ENCODE measurements at regions not wholly inside any gene's neighbourhood (a gene's known extent, or its start where the extent isn't known, plus 50 kb on each side); places are given as distances from the start of the nearest gene placed in this dataset.

- POLR2A ChIA-PET: no interaction called here
- no peak for DNase-seq (ENCODE audit: extremely low spot score)
- TF ChIP-seq ZNF384 (IDR thresholded peaks at IDR 0.05) (no peak), SUZ12 (IDR thresholded peaks at IDR 0.05) (no peak), FOXK2 (IDR thresholded peaks at IDR 0.05) (no peak), ARNT (IDR thresholded peaks at IDR 0.05) (no peak), FOXM1 (IDR thresholded peaks at IDR 0.05; ENCODE audit: borderline replicate concordance) (no peak), PKNOX1 (IDR thresholded peaks at IDR 0.05) (no peak), CTBP1 (IDR thresholded peaks at IDR 0.05; ENCODE audit: borderline replicate concordance) (no peak), HDGF (IDR thresholded peaks at IDR 0.05; ENCODE audit: borderline replicate concordance) (no peak), SP1 (IDR thresholded peaks at IDR 0.05) (no peak), TARDBP (IDR thresholded peaks at IDR 0.05) (no peak), ELF4 (IDR thresholded peaks at IDR 0.05) (no peak), NFRKB (IDR thresholded peaks at IDR 0.05) (no peak), FOXA1 (IDR thresholded peaks at IDR 0.05) (no peak), BHLHE40 (IDR thresholded peaks at IDR 0.05; ENCODE audit: borderline replicate concordance) (no peak), L3MBTL2 (conservative IDR thresholded peaks at IDR 0.05) (no peak), LEF1 (IDR thresholded peaks at IDR 0.05; ENCODE audit: borderline replicate concordance) (no peak)
- CTCF ChIA-PET: no interaction called here
These were observed 391.8 kb upstream of the SULF2 start for GRCh38 chr20:48177058-48177457.

DNA sequence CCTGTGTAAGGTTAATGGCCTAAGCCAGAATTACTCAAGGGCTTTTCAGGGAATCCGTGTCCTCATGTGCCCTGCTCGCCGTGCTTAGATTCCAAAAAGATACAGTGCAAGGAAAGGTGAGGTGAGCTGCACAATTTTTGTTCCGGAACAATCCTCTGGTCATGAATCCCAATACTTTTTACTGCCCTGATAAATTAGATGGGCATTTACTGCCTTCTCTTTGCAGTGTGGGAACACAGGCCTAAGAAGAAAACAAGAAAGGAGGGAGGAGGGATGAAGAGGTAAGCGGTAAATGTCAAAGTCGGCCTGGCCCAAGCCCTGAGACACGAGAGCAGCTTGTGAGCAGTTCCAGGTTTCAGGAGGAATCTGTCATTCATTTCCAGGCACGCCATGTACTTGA is 390.9 kb upstream of the SULF2 start:
- no peak for TF ChIP-seq FOXK2 (IDR thresholded peaks at IDR 0.05)
- CTCF ChIA-PET: no interaction called here
- DNase-seq (ENCODE audit: extremely low spot score): no peak
- POLR2A ChIA-PET: no interaction called here

DNA sequence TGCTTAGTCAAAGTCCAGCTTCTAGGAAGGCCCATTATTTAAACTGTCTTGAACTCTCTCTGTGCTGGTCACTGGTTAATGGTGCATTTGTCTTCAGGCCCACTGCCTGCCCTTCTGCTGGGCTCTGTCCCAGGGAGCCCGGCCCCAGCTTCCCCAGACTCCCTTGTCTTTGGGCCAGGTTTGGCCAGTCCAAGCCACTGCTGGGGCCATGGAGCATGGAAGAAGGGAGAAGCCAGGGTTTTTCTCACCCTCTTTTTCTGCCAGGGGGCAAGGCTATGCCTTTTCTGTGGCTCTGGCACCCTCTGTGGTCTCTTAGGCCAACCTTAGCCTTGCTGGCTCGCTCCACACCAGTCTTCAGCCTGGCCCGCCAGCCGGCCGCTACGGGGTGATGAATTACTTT is 390.0 kb upstream of the SULF2 start:
- no peak for DNase-seq (ENCODE audit: extremely low spot score)
- TF ChIP-seq PKNOX1 (IDR thresholded peaks at IDR 0.05): no peak
- no peak for TF ChIP-seq FOXK2 (IDR thresholded peaks at IDR 0.05)
- TF ChIP-seq FOXA1 (IDR thresholded peaks at IDR 0.05): no peak
- no peak for TF ChIP-seq ARNT (IDR thresholded peaks at IDR 0.05)
- CTCF ChIA-PET: no interaction called here
- POLR2A ChIA-PET: no interaction called here

DNA sequence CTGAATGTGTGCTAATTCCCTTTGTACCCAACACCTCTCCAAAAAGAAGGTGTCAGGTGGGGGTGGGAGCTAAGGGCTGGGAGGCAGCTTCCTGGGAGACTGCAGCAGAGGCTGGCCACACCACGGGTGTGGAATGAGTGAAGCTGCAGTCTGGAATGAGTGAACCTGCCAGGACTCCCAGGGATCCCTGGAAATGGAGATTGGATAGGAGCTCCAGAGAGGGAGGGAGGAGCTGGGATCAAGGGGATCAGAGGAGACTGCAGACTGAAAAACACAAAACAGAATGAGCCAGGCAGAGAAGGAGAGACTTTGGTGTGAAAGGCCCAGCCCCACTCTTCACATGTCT is 387.0 kb upstream of the SULF2 start:
- POLR2A ChIA-PET: no interaction called here
- no peak for DNase-seq (ENCODE audit: extremely low spot score)
- CTCF ChIA-PET: no interaction called here
- no peak for TF ChIP-seq CTBP1 (IDR thresholded peaks at IDR 0.05; ENCODE audit: borderline replicate concordance)
- TF ChIP-seq ELF4 (IDR thresholded peaks at IDR 0.05): no peak
- TF ChIP-seq FOXM1 (IDR thresholded peaks at IDR 0.05; ENCODE audit: borderline replicate concordance): no peak
- TF ChIP-seq ARNT (IDR thresholded peaks at IDR 0.05): no peak
- TF ChIP-seq LEF1 (IDR thresholded peaks at IDR 0.05; ENCODE audit: borderline replicate concordance): no peak

DNA sequence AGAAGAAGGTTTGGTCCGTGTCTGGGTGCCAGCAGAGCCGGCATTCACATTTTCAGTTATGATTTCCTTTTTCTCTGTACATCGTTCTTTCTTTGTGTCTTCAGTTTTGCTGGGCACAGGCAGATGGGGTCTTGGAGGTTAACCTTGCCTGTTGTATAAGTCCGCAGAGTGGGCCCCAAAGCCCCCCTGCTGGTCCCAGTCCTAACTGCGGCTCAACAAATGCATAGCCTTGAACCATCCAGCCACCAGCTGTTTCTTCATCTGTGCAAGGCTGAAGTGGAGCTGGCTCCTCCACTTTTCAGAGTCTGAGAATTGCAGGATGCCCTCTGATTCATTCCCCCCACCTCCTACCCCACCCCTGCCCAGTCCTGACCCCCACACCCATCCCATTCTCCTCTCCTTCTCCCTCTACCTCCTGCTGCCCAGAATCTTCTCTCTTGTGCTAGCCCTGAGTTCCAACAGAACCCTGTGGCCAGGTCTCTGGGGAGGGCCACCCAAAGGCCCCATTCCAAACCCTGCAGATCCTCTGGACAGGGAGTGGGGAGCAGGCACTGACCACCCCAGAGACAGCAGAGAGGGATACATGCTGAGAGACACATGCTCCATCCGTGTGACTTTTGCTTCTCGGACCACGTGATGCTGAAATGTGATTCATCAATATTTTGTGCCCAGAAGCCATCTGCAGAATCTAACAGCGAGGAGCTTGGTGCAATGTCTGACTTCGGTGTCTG is 386.5 kb upstream of the SULF2 start:
- no peak for DNase-seq (ENCODE audit: extremely low spot score)
- CTCF ChIA-PET: no interaction called here
- no peak for TF ChIP-seq LEF1 (IDR thresholded peaks at IDR 0.05; ENCODE audit: borderline replicate concordance)
- no peak for TF ChIP-seq FOXM1 (IDR thresholded peaks at IDR 0.05; ENCODE audit: borderline replicate concordance)
- no peak for TF ChIP-seq ELF4 (IDR thresholded peaks at IDR 0.05)
- TF ChIP-seq HDGF (IDR thresholded peaks at IDR 0.05; ENCODE audit: borderline replicate concordance): no peak
- TF ChIP-seq CTBP1 (IDR thresholded peaks at IDR 0.05; ENCODE audit: borderline replicate concordance): no peak
- TF ChIP-seq NFRKB (IDR thresholded peaks at IDR 0.05): no peak
- TF ChIP-seq ARNT (IDR thresholded peaks at IDR 0.05): no peak
- no peak for TF ChIP-seq FOXK2 (IDR thresholded peaks at IDR 0.05)
- no peak for TF ChIP-seq PKNOX1 (IDR thresholded peaks at IDR 0.05)
- TF ChIP-seq FOXA1 (IDR thresholded peaks at IDR 0.05): no peak
- no peak for TF ChIP-seq SUZ12 (IDR thresholded peaks at IDR 0.05)
- TF ChIP-seq ZNF384 (IDR thresholded peaks at IDR 0.05): no peak
- no peak for TF ChIP-seq SP1 (IDR thresholded peaks at IDR 0.05)
- POLR2A ChIA-PET: no interaction called here

- CTCF ChIA-PET: no interaction called here
- TF ChIP-seq LEF1 (IDR thresholded peaks at IDR 0.05; ENCODE audit: borderline replicate concordance): no peak
- POLR2A ChIA-PET: no interaction called here
- DNase-seq (ENCODE audit: extremely low spot score): no peak
These were observed 385.8 kb upstream of the SULF2 start for GRCh38 chr20:48171071-48171470.

GRCh38 chr20:48170625-48171024 is 385.3 kb upstream of the SULF2 start:
- ChIA-PET POLR2A (no interaction called here), CTCF (no interaction called here)
- TF ChIP-seq FOXK2 (IDR thresholded peaks at IDR 0.05) (no peak), FOXM1 (IDR thresholded peaks at IDR 0.05; ENCODE audit: borderline replicate concordance) (no peak), FOXA1 (IDR thresholded peaks at IDR 0.05) (no peak), PKNOX1 (IDR thresholded peaks at IDR 0.05) (no peak), ARNT (IDR thresholded peaks at IDR 0.05) (no peak), CTBP1 (IDR thresholded peaks at IDR 0.05; ENCODE audit: borderline replicate concordance) (no peak), SP1 (IDR thresholded peaks at IDR 0.05) (no peak), SUZ12 (IDR thresholded peaks at IDR 0.05) (no peak), NFRKB (IDR thresholded peaks at IDR 0.05) (no peak), BHLHE40 (IDR thresholded peaks at IDR 0.05; ENCODE audit: borderline replicate concordance) (no peak), ZNF384 (IDR thresholded peaks at IDR 0.05) (no peak), LEF1 (IDR thresholded peaks at IDR 0.05; ENCODE audit: borderline replicate concordance) (no peak), HDGF (IDR thresholded peaks at IDR 0.05; ENCODE audit: borderline replicate concordance) (no peak), ELF4 (IDR thresholded peaks at IDR 0.05) (no peak), L3MBTL2 (conservative IDR thresholded peaks at IDR 0.05) (no peak), TARDBP (IDR thresholded peaks at IDR 0.05) (no peak)
- no peak for DNase-seq (ENCODE audit: extremely low spot score)

Data from HEK293T (cell line).